ENCODE measurements at regions not wholly inside any gene's neighbourhood (a gene's known extent, or its start where the extent isn't known, plus 50 kb on each side); places are given as distances from the start of the nearest gene placed in this dataset.
A peak's percentile ranks its signal among the peaks of the same experiment; 100 is the strongest.
"Not testable (repeated sequence)": the region's sequence is repeated elsewhere in the genome, so short reads cannot be mapped to it uniquely, and the experiment has no call there.

DNA sequence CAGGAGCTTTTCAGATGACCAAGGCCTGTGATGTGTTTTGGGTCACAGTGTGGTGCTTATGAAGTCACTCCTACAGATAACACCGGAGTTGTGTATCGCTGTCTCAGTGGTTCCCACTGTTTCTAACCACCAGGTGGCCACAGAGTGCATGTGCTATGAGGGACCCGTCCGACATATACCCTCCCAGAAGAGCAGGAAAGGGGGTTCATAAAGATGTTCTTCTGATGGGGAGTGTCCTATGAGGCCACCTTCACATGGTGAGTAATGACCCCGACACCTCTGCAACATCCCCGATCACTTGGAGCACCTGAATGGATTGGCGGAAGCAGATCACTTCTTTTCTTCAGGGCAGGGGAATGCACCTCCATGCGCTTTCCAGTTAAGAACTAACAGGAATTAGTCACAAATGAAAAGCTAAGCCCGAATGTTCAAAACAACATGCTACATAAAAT lies 60.5 kb upstream of the PPIAL4F start:
- not testable (repeated sequence) for H3K9me2 ChIP-seq (replicated peaks; ENCODE audit: insufficient read depth, low read length); H3F3A ChIP-seq (ENCODE audit: insufficient read depth, low read length); H3K4me3 ChIP-seq (ENCODE audit: low read length); H3K27ac ChIP-seq (ENCODE audit: low read length); H3K36me3 ChIP-seq (replicated peaks; ENCODE audit: insufficient read depth, low read length); H3K27me3 ChIP-seq (replicated peaks; ENCODE audit: insufficient read depth, low read length); H2AFZ ChIP-seq (ENCODE audit: low read length); H4K20me1 ChIP-seq (ENCODE audit: insufficient read depth, low read length); DNase-seq; H3K9me3 ChIP-seq (replicated peaks; ENCODE audit: insufficient read depth, low read length); H3K79me2 ChIP-seq (ENCODE audit: low read length); H3K9ac ChIP-seq (ENCODE audit: low read length); H3K4me2 ChIP-seq (ENCODE audit: low read depth, low read length); H3K4me1 ChIP-seq (ENCODE audit: low read length)
- TF ChIP-seq, protein P1, sequence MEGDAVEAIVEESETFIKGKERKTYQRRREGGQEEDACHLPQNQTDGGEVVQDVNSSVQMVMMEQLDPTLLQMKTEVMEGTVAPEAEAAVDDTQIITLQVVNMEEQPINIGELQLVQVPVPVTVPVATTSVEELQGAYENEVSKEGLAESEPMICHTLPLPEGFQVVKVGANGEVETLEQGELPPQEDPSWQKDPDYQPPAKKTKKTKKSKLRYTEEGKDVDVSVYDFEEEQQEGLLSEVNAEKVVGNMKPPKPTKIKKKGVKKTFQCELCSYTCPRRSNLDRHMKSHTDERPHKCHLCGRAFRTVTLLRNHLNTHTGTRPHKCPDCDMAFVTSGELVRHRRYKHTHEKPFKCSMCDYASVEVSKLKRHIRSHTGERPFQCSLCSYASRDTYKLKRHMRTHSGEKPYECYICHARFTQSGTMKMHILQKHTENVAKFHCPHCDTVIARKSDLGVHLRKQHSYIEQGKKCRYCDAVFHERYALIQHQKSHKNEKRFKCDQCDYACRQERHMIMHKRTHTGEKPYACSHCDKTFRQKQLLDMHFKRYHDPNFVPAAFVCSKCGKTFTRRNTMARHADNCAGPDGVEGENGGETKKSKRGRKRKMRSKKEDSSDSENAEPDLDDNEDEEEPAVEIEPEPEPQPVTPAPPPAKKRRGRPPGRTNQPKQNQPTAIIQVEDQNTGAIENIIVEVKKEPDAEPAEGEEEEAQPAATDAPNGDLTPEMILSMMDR (IDR thresholded peaks at IDR 0.05; ENCODE audit: low read length) = peak; percentile 40

DNA sequence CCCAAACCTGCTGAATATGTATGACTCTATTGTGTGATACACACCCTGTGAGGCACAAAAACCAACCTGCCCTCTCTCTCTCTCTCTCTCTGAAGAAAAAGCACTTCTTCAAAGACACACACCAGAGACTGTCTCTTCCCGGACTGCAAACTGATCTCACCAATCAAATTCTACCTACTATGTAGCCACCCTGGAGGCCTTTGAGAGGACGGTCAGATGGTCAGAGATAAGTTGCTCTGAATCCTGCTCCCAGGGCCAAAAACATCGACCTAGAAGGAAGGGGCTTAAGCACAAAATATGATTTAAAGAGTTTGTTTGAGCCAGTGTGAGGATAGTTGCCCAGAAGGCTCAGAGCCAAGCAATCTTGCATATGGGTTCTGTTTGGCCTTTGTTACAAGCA lies 59.2 kb upstream of the PPIAL4F start:
- H3K4me2 ChIP-seq (ENCODE audit: low read depth, low read length); H3K79me2 ChIP-seq (ENCODE audit: low read length); H3K4me3 ChIP-seq (ENCODE audit: low read length); H3K9me3 ChIP-seq (replicated peaks; ENCODE audit: insufficient read depth, low read length); H3F3A ChIP-seq (ENCODE audit: insufficient read depth, low read length); DNase-seq; H3K27ac ChIP-seq (ENCODE audit: low read length); H4K20me1 ChIP-seq (ENCODE audit: insufficient read depth, low read length); H3K4me1 ChIP-seq (ENCODE audit: low read length); H3K27me3 ChIP-seq (replicated peaks; ENCODE audit: insufficient read depth, low read length); H2AFZ ChIP-seq (ENCODE audit: low read length); H3K9me2 ChIP-seq (replicated peaks; ENCODE audit: insufficient read depth, low read length); H3K9ac ChIP-seq (ENCODE audit: low read length); H3K36me3 ChIP-seq (replicated peaks; ENCODE audit: insufficient read depth, low read length): not testable (repeated sequence)

DNA sequence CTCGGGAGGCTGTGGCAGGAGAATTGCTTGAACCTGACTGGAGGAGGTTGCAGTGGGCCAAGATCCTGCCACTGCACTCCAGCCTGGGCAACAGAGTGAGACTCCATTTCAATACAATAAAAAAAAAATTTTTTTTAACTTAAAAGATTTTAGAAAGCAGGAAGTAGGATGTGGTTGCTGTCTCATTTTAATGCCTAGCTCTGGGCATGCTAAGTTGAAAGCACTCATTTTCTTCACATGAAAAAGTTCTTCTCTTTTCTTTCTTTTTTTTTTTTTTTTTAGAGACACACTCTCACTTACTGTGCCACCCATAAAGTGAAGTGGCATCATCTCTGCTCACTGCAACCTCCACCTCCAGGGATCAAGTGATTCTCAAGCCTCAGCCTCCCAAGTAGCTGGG lies 58.4 kb upstream of the PPIAL4F start:
- not testable (repeated sequence) for H3F3A ChIP-seq (ENCODE audit: insufficient read depth, low read length); H3K9me2 ChIP-seq (replicated peaks; ENCODE audit: insufficient read depth, low read length); H3K4me3 ChIP-seq (ENCODE audit: low read length); H3K27me3 ChIP-seq (replicated peaks; ENCODE audit: insufficient read depth, low read length); H4K20me1 ChIP-seq (ENCODE audit: insufficient read depth, low read length); H3K9ac ChIP-seq (ENCODE audit: low read length); H3K4me1 ChIP-seq (ENCODE audit: low read length); H3K79me2 ChIP-seq (ENCODE audit: low read length); DNase-seq; H3K27ac ChIP-seq (ENCODE audit: low read length); H3K36me3 ChIP-seq (replicated peaks; ENCODE audit: insufficient read depth, low read length); H2AFZ ChIP-seq (ENCODE audit: low read length); H3K9me3 ChIP-seq (replicated peaks; ENCODE audit: insufficient read depth, low read length); H3K4me2 ChIP-seq (ENCODE audit: low read depth, low read length)

DNA sequence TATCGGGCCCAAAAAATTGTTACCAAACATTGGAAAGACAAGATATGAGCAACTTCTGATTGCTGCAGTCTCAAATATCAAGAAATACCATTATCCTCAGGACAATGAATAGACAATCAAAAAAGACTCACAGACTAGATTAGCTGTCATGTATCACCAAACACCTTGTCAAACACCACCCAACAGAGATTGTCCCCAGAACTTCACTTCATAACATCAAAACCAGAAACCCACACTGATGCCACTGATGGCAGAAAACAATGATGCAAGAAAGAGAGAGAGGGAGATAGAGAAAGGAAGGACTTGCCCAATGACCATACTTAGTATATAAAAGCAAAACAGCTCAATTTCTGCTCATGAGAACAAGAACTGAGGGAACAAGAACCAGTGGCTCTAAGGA lies 56.0 kb upstream of the PPIAL4F start:
- DNase-seq; H3K9me2 ChIP-seq (replicated peaks; ENCODE audit: insufficient read depth, low read length); H3K27me3 ChIP-seq (replicated peaks; ENCODE audit: insufficient read depth, low read length): not testable (repeated sequence)

DNA sequence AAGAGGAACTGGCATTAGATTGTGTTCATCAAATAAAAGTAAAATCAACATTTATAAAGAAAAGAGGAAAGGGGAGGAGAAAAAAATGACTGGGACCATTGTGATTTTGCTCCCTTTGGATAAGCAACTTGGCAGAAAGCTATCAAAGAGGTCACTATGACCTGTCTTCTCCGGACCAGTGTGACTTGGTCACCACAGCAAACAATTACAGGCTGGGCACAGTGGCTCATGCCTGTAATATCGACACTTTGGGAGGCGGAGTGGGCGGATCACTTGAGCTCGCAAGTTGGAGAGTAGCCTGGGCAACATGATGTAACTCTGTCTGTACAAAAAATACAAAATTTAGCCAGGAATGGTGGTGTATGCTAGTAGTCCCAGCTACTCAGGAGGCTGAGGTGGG lies 55.5 kb upstream of the PPIAL4F start:
- H3F3A ChIP-seq (ENCODE audit: insufficient read depth, low read length); H3K4me3 ChIP-seq (ENCODE audit: low read length); H3K27me3 ChIP-seq (replicated peaks; ENCODE audit: insufficient read depth, low read length); H2AFZ ChIP-seq (ENCODE audit: low read length); H3K4me2 ChIP-seq (ENCODE audit: low read depth, low read length); H3K79me2 ChIP-seq (ENCODE audit: low read length); DNase-seq; H4K20me1 ChIP-seq (ENCODE audit: insufficient read depth, low read length); H3K9ac ChIP-seq (ENCODE audit: low read length); H3K4me1 ChIP-seq (ENCODE audit: low read length); H3K27ac ChIP-seq (ENCODE audit: low read length); H3K9me2 ChIP-seq (replicated peaks; ENCODE audit: insufficient read depth, low read length); H3K9me3 ChIP-seq (replicated peaks; ENCODE audit: insufficient read depth, low read length); H3K36me3 ChIP-seq (replicated peaks; ENCODE audit: insufficient read depth, low read length): not testable (repeated sequence)

More for the DNA sequence above, 56.0 kb upstream of the PPIAL4F start:
- H3K4me3 ChIP-seq (ENCODE audit: low read length); H3K27ac ChIP-seq (ENCODE audit: low read length); H3K36me3 ChIP-seq (replicated peaks; ENCODE audit: insufficient read depth, low read length); H3K4me1 ChIP-seq (ENCODE audit: low read length); H3K4me2 ChIP-seq (ENCODE audit: low read depth, low read length); H4K20me1 ChIP-seq (ENCODE audit: insufficient read depth, low read length); H3K79me2 ChIP-seq (ENCODE audit: low read length); H2AFZ ChIP-seq (ENCODE audit: low read length); H3K9me3 ChIP-seq (replicated peaks; ENCODE audit: insufficient read depth, low read length); H3F3A ChIP-seq (ENCODE audit: insufficient read depth, low read length); H3K9ac ChIP-seq (ENCODE audit: low read length): not testable (repeated sequence)

DNA sequence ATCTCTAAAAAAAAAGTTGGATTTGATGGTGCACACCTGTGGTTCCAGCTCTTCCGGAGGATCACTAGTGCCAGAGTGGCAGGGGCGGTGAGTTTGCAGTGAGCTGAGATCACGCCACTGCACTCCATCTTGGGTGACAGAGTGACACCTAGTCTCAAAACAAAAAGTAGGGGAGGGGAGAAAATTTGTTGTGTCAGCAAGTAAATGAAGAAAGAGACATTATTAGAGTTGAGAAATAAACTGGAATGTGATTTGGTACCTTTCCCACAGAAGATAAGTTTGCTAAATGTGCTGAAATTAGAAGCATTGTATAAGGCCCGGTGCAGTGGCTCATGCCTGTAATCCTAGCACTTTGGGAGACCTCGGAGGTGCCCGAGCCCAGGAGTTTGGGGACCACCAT lies 54.0 kb upstream of the PPIAL4F start:
- H3K36me3 ChIP-seq (replicated peaks; ENCODE audit: insufficient read depth, low read length); H3K79me2 ChIP-seq (ENCODE audit: low read length); H3K4me3 ChIP-seq (ENCODE audit: low read length); H3K9me2 ChIP-seq (replicated peaks; ENCODE audit: insufficient read depth, low read length); H3K4me2 ChIP-seq (ENCODE audit: low read depth, low read length); H2AFZ ChIP-seq (ENCODE audit: low read length); DNase-seq; H3K4me1 ChIP-seq (ENCODE audit: low read length); H3K27ac ChIP-seq (ENCODE audit: low read length); H3K9me3 ChIP-seq (replicated peaks; ENCODE audit: insufficient read depth, low read length); H3F3A ChIP-seq (ENCODE audit: insufficient read depth, low read length); H3K27me3 ChIP-seq (replicated peaks; ENCODE audit: insufficient read depth, low read length); H4K20me1 ChIP-seq (ENCODE audit: insufficient read depth, low read length); H3K9ac ChIP-seq (ENCODE audit: low read length): not testable (repeated sequence)

DNA sequence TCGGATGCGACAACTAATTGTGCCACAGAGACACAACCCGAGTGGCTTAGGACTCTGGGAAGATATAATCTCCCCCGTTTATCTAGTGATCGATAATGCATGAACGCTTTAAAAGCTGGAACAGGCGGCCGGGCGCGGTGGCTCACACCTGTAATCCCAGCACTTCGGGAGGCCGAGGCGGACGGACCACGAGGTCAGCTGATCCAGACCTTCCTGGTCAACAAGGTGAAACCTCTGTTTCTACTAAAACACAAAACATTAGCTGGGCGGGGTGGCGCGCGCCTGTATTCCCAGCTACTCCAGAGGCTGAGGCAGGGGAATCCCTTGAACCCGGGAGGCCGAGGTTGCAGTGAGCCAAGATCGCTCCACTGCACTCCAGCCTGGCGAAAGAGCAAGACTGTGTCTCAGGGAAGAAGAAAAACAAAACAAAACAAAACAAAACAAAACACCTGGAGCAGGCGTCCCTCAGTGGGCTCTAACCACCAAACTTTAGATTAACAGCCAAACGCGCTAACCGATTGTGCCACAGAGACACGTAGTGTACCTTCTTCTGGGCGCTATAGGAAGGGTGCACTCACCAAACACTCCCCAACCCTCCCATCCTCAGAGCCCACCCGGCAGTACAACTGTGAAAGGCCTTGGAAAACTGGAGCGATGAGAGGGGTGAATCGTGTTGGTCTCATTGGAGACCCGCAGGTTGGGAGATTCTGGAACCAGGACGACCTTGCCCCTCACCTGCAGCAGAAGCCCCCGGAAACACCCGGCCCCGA lies 53.3 kb upstream of the PPIAL4F start:
- H3F3A ChIP-seq (ENCODE audit: insufficient read depth, low read length); H3K36me3 ChIP-seq (replicated peaks; ENCODE audit: insufficient read depth, low read length); H3K9ac ChIP-seq (ENCODE audit: low read length); H2AFZ ChIP-seq (ENCODE audit: low read length); H3K4me2 ChIP-seq (ENCODE audit: low read depth, low read length); H3K79me2 ChIP-seq (ENCODE audit: low read length); H4K20me1 ChIP-seq (ENCODE audit: insufficient read depth, low read length); H3K27me3 ChIP-seq (replicated peaks; ENCODE audit: insufficient read depth, low read length); H3K4me1 ChIP-seq (ENCODE audit: low read length); DNase-seq; H3K27ac ChIP-seq (ENCODE audit: low read length); H3K9me3 ChIP-seq (replicated peaks; ENCODE audit: insufficient read depth, low read length); H3K4me3 ChIP-seq (ENCODE audit: low read length); H3K9me2 ChIP-seq (replicated peaks; ENCODE audit: insufficient read depth, low read length): not testable (repeated sequence)

Measured in MM.1S (cell line).